CD14-positive monocyte (primary cell): ENCODE measurements at regions not wholly inside any gene's neighbourhood (a gene's known extent, or its start where the extent isn't known, plus 50 kb on each side); places are given as distances from the start of the nearest gene placed in this dataset.

ENCODE experiments used
- DNase-seq, 3 donors: peaks; one replicate each; pipeline ENCODE4 v3.0.0-alpha.2; 2011 to 2022
- H2AFZ ChIP-seq: 2 replicates; pipeline ENCODE4 v1.6.0; 2012; ENCODE audit warnings: mild to moderate bottlenecking, low read depth, low read length, inconsistent platforms; ENCODE audit not compliant: insufficient read depth, poor library complexity, severe bottlenecking
- H3K27ac ChIP-seq, 2 donors: 1 replicate in 1 of 2; 2 replicates in 1 of 2; pipeline ENCODE4 v1.5.1; 2012 to 2013; ENCODE audit warnings: low read length in 2 of 2, control low read depth in 1 of 2, inconsistent platforms in 1 of 2, low read depth in 1 of 2, mild to moderate bottlenecking in 1 of 2
- H3K27me3 ChIP-seq, 2 donors: one replicate each; pipeline versions ENCODE4 v1.6.0 to v1.6.1; 2011 to 2013; ENCODE audit warnings: low read length in 2 of 2; ENCODE audit not compliant: control insufficient read depth in 2 of 2, insufficient read depth in 2 of 2
- H3K36me3 ChIP-seq, 2 donors: replicated peaks in 1 of 2; 1 replicate in 1 of 2; 2 replicates in 1 of 2; pipeline versions ENCODE4 v1.5.1 to v1.6.1; 2012 to 2013; ENCODE audit warnings: low read length in 2 of 2, control low read depth in 1 of 2, inconsistent platforms in 1 of 2, mild to moderate bottlenecking in 1 of 2; ENCODE audit not compliant: insufficient read depth in 2 of 2, control insufficient read depth in 1 of 2
- H3K4me1 ChIP-seq, 2 donors: 1 replicate in 1 of 2; 2 replicates in 1 of 2; pipeline versions ENCODE4 v1.5.1 to v1.6.1; 2012 to 2013; ENCODE audit warnings: low read length in 2 of 2, control low read depth in 1 of 2, inconsistent platforms in 1 of 2, mild to moderate bottlenecking in 1 of 2, moderate library complexity in 1 of 2; ENCODE audit not compliant: insufficient read depth in 2 of 2, control insufficient read depth in 1 of 2
- H3K4me2 ChIP-seq: replicated peaks from 2 replicates; pipeline ENCODE3; 2012; ENCODE audit warnings: low read length, moderate library complexity, mild to moderate bottlenecking; ENCODE audit not compliant: poor library complexity, severe bottlenecking; ENCODE audit errors: extremely low read depth
- H3K4me3 ChIP-seq, 3 experiments: fragments of 200-600 bp in 1 of 3; sonication (generic) in 1 of 3; replicated peaks in 1 of 3; 1 replicate in 2 of 3; 2 replicates in 1 of 3; pipeline ENCODE4 v1.5.1; 2011 to 2013; ENCODE audit warnings: low read length in 3 of 3, mild to moderate bottlenecking in 3 of 3, control low read depth in 2 of 3, low read depth in 2 of 3, inconsistent platforms in 1 of 3, moderate library complexity in 1 of 3
- H3K79me2 ChIP-seq: 2 replicates; pipeline ENCODE4 v1.6.0; 2012; ENCODE audit warnings: mild to moderate bottlenecking, control low read depth, inconsistent platforms, low read length, moderate library complexity; ENCODE audit not compliant: insufficient read depth
- H3K9ac ChIP-seq: 2 replicates; pipeline ENCODE4 v1.6.0; 2017; ENCODE audit warnings: low read length, mild to moderate bottlenecking; ENCODE audit not compliant: insufficient read depth, poor library complexity, severe bottlenecking
- H3K9me3 ChIP-seq, 2 donors: replicated peaks in 1 of 2; 1 replicate in 1 of 2; 2 replicates in 1 of 2; pipeline versions ENCODE4 v1.5.1 to v1.6.1; 2012 to 2013; ENCODE audit warnings: low read length in 2 of 2, control low read depth in 1 of 2; ENCODE audit not compliant: control insufficient read depth in 1 of 2, insufficient read depth in 1 of 2
- H4K20me1 ChIP-seq: 2 replicates; pipeline ENCODE4 v1.6.0; 2012; ENCODE audit warnings: mild to moderate bottlenecking, low read length, control low read depth, moderate library complexity; ENCODE audit not compliant: insufficient read depth
- H3K27ac Mint-ChIP-seq, 7 donors: one replicate each; pipeline ENCODE4 v1.8.0; 2020; ENCODE audit warnings: mild to moderate bottlenecking in 7 of 7, mixed read lengths in 7 of 7, moderate library complexity in 6 of 7, inconsistent platforms in 2 of 7
- H3K27me3 Mint-ChIP-seq, 3 donors: one replicate each; pipeline ENCODE4 v1.8.0; 2021 to 2022; ENCODE audit warnings: low read depth in 3 of 3, mild to moderate bottlenecking in 3 of 3, mixed read lengths in 3 of 3, moderate library complexity in 3 of 3, inconsistent platforms in 1 of 3
- H3K36me3 Mint-ChIP-seq, 2 donors: one replicate each; pipeline ENCODE4 v1.8.0; 2020; ENCODE audit warnings: mixed read lengths in 2 of 2, inconsistent platforms in 1 of 2, mild to moderate bottlenecking in 1 of 2
- H3K4me1 Mint-ChIP-seq: one replicate; pipeline ENCODE4 v1.8.0; 2020; ENCODE audit warnings: mild to moderate bottlenecking, mixed read lengths
- H3K4me3 Mint-ChIP-seq, 2 donors: one replicate each; pipeline ENCODE4 v1.8.0; 2020; ENCODE audit warnings: mild to moderate bottlenecking in 2 of 2, mixed read lengths in 2 of 2, moderate library complexity in 1 of 2
- H3K9me3 Mint-ChIP-seq, 7 donors: one replicate each; pipeline ENCODE4 v1.8.0; 2020 to 2022; ENCODE audit warnings: mixed read lengths in 7 of 7, mild to moderate bottlenecking in 6 of 7, moderate library complexity in 6 of 7, inconsistent platforms in 2 of 7
- WGBS: methylation state at CpG from one replicate; pipeline ENCODE4 v1.1.5; 2013; ENCODE audit warnings: missing lambda C conversion rate; ENCODE audit not compliant: insufficient coverage; 5-methylcytosine and 5-hydroxymethylcytosine counted together
- intact Hi-C, 2 donors: fragments of 100-400 bp; cut with micrococcal nuclease; formaldehyde crosslinking; loops; one replicate each; pipeline versions ENCODE4 v1.15.0 to v1.15.1; 2023
- TF ChIP-seq, protein P1 (sequence below): fragments of 200-600 bp; IDR thresholded peaks from one replicate; pipeline ENCODE4 v1.8.0; 2022; ENCODE audit warnings: antibody characterized with exemption, mild to moderate bottlenecking

DNA sequence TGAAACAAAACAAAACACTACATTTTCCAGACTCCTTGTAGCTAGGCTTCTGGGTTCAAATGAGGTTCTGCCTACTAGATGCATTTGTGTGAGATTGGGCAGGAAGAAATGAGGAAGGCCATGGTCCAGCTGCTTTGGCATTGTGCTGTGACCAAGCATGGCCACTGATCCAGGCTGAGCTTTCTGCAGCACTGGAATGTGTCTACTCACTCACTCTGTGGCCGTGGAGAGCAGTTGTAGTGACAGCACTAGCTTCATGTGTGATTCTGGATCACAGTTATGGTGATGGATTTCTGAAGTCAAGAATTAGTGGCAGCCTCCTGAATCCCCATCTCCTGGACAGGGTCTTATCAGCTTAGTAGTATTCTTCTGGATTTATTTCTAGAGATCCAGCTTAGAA lies 358.9 kb downstream of the GPAT3 start:
- intact Hi-C loops = no loop called here
- Mint-ChIP-seq H3K4me1 (no peaks in the 10 kb centered on the region), H3K27me3 (peaks cover 0 to 6% (median 3%) of the 10 kb centered on the region in 3 donors), H3K4me3 (no peak overlapping the region), H3K27ac (no peak overlapping the region), H3K9me3 (peaks cover 0 to 7% (median 1%) of the 10 kb centered on the region in 7 donors), H3K36me3 (no peaks in the 10 kb centered on the region)
- H3K9me3 ChIP-seq = no peaks in the 10 kb centered on the region
- H3K27ac ChIP-seq = no peak overlapping the region
- no peaks in the 10 kb centered on the region for H3K4me1 ChIP-seq
- H3K36me3 ChIP-seq = no peaks in the 10 kb centered on the region
- H4K20me1 ChIP-seq = no peaks in the 10 kb centered on the region
- no peak overlapping the region for H3K9ac ChIP-seq
- no CpG with 5 or more reads among the region's 1 CpG for WGBS
- TF ChIP-seq, protein P1, sequence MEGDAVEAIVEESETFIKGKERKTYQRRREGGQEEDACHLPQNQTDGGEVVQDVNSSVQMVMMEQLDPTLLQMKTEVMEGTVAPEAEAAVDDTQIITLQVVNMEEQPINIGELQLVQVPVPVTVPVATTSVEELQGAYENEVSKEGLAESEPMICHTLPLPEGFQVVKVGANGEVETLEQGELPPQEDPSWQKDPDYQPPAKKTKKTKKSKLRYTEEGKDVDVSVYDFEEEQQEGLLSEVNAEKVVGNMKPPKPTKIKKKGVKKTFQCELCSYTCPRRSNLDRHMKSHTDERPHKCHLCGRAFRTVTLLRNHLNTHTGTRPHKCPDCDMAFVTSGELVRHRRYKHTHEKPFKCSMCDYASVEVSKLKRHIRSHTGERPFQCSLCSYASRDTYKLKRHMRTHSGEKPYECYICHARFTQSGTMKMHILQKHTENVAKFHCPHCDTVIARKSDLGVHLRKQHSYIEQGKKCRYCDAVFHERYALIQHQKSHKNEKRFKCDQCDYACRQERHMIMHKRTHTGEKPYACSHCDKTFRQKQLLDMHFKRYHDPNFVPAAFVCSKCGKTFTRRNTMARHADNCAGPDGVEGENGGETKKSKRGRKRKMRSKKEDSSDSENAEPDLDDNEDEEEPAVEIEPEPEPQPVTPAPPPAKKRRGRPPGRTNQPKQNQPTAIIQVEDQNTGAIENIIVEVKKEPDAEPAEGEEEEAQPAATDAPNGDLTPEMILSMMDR = no peak
- no peaks in the 10 kb centered on the region for H3K79me2 ChIP-seq
- DNase-seq = no peak
- H3K4me2 ChIP-seq = no peak overlapping the region
- H2AFZ ChIP-seq = no peak overlapping the region
- no peak overlapping the region for H3K4me3 ChIP-seq
- H3K27me3 ChIP-seq = no peaks in the 10 kb centered on the region

DNA sequence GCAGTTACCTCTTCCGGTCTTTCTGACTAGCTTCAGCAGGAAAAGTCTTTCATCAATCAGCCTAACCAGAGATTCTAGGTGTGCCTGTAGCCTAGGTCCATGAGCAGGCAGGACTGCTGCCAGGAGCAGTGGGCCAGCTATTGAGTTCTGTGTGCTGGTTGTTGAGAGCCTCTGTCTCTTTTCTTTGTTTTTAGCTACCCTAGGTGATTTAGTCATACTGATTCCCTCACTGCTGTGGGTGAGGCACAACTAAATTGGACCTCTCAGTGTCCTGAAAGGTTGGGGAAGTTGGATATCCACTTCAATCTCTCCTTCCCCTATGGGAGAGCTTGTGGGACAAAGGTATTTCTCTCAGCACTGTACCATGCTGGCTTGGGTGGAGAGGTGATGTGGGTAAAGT lies 354.9 kb downstream of the GPAT3 start:
- Mint-ChIP-seq H3K27me3 (peaks cover 0 to 3% (median 0%) of the 10 kb centered on the region in 3 donors), H3K36me3 (no peaks in the 10 kb centered on the region), H3K4me3 (no peak overlapping the region), H3K27ac (no peak overlapping the region), H3K9me3 (peaks cover 0 to 11% (median 6%) of the 10 kb centered on the region in 7 donors), H3K4me1 (peaks cover 2% of the 10 kb centered on the region)
- intact Hi-C loops = no loop called here
- DNase-seq = no peak
- no peak overlapping the region for H3K4me2 ChIP-seq
- no peak overlapping the region for H2AFZ ChIP-seq
- H3K27me3 ChIP-seq = no peaks in the 10 kb centered on the region
- TF ChIP-seq, protein P1 = no peak
- no peak overlapping the region for H3K4me3 ChIP-seq
- H3K4me1 ChIP-seq = no peaks in the 10 kb centered on the region
- H4K20me1 ChIP-seq = no peaks in the 10 kb centered on the region
- H3K9me3 ChIP-seq = no peaks in the 10 kb centered on the region
- H3K79me2 ChIP-seq = no peaks in the 10 kb centered on the region
- no peak overlapping the region for H3K9ac ChIP-seq
- no peak overlapping the region for H3K27ac ChIP-seq
- no CpG with 5 or more reads among the region's 1 CpG for WGBS
- H3K36me3 ChIP-seq = no peaks in the 10 kb centered on the region
